ENCODE measurements at regions not wholly inside any gene's neighbourhood (a gene's known extent, or its start where the extent isn't known, plus 50 kb on each side); places are given as distances from the start of the nearest gene placed in this dataset.

DNA sequence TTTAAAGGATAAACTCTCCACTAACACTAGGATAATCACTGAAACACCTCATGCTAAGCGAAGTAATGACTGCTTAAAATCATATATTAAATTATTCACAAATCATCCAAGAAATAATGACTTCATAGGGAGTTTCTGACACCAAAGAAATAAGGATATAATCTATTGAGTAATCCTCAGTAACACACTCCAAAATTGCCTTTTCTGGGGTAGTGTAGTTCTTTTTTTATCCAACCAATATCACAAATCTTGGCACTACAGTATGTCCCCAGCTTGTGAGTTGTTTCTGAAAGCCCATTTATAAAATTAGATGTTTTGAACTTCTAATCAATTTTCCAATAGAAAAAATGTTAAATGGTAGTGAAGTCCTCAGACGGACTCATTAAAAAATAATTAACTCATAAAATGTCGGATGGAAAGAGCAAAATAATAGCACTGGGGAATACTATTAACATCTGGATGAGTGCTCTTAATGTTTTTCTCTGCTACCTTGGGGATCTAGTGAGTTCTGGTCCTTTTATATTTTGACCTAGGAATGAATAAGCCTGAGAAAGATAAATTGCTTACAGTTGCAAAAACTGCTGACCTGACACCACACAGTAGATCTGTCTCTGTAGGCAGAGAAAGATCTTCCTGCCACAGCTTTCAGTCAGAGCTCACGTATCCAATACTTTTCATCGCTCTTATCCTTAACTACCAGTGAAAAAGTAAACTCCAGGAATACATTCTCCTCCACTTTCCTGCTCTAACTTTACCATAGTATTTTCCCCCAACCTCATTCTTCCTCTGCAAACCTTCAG is 618.5 kb upstream of the ANKRD30A start:
- Histone ChIP-seq H3K27me3 (no peaks in the 10 kb centered on the region), H3K9me3 (no peaks in the 10 kb centered on the region), H3K36me3 (no peaks in the 10 kb centered on the region), H3K4me3 (no peak overlapping the region), H3K4me1 (no peaks in the 10 kb centered on the region), H3K27ac (no peak overlapping the region)
- ATAC-seq (no peak), DNase-seq (no peak)
- TF ChIP-seq, protein P1, sequence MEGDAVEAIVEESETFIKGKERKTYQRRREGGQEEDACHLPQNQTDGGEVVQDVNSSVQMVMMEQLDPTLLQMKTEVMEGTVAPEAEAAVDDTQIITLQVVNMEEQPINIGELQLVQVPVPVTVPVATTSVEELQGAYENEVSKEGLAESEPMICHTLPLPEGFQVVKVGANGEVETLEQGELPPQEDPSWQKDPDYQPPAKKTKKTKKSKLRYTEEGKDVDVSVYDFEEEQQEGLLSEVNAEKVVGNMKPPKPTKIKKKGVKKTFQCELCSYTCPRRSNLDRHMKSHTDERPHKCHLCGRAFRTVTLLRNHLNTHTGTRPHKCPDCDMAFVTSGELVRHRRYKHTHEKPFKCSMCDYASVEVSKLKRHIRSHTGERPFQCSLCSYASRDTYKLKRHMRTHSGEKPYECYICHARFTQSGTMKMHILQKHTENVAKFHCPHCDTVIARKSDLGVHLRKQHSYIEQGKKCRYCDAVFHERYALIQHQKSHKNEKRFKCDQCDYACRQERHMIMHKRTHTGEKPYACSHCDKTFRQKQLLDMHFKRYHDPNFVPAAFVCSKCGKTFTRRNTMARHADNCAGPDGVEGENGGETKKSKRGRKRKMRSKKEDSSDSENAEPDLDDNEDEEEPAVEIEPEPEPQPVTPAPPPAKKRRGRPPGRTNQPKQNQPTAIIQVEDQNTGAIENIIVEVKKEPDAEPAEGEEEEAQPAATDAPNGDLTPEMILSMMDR (IDR thresholded peaks at IDR 0.05) = no peak
- intact Hi-C loops (cut with DNase I) = loop anchor here in 5 of 10 donors (5.0 to 10.0 kb wide), 3 partner anchors 852 to 872 kb away; no protein-coding TSS in a partner anchor
- WGBS, 2 donors = 72 to 80% methylated on average over 5 of the region's 5 CpGs

DNA sequence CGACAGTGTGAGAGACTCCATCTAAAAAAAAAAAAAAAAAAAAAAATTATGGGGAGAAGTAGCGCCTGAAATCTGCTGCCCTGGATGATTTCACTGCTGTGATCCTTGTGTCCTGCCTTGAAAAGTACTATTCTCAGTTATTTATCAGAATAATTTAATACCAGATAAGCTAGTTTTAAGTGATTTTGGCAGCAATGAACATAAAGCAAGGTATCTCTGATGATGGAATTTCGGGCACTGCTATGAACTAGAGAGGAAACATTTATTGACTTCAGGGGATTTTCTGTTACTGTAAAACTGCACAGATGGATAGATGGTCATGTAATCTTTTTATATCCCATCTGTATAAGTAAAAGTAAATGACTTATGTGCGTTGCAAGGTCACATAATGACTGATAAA is 619.1 kb upstream of the ANKRD30A start:
- Histone ChIP-seq H3K27ac (no peak overlapping the region), H3K27me3 (no peaks in the 10 kb centered on the region), H3K36me3 (no peaks in the 10 kb centered on the region), H3K9me3 (no peaks in the 10 kb centered on the region), H3K4me3 (no peak overlapping the region), H3K4me1 (no peaks in the 10 kb centered on the region)
- intact Hi-C loops (cut with DNase I) = loop anchor here in 5 of 10 donors (5.0 to 10.0 kb wide), 3 partner anchors 851 to 871 kb away; no protein-coding TSS in a partner anchor
- no peak for DNase-seq
- TF ChIP-seq, protein P1 (IDR thresholded peaks at IDR 0.05) = no peak
- ATAC-seq = no peak
- 55 to 61% methylated on average over 4 of the region's 4 CpGs for WGBS, 2 donors

DNA sequence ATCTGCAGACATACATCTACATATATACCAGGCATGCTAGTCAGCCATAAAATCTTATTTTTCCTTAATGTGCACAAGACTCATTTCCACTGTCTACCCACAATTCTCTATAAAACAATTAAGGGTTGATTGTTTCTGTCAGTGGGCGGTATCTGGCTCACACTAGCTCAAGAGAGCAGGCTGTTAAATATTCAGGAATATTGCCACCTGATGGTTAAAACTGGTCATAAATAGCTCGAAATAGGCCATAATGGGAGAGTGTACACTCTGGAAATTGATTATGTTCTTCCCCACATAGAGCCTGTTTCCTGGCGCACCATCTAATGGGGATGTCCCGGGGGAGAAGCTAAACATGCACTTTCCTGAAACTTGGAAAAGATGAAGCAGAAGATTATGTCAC is 620.6 kb upstream of the ANKRD30A start:
- Histone ChIP-seq H3K36me3 (no peaks in the 10 kb centered on the region), H3K27me3 (no peaks in the 10 kb centered on the region), H3K27ac (no peak overlapping the region), H3K9me3 (no peaks in the 10 kb centered on the region), H3K4me1 (no peaks in the 10 kb centered on the region), H3K4me3 (no peak overlapping the region)
- WGBS, 2 donors = 67 to 68% methylated on average over 4 of the region's 4 CpGs
- TF ChIP-seq, protein P1 (IDR thresholded peaks at IDR 0.05) = peak in 6 of 9 donors; percentile 20 to 50 (median 34)
- intact Hi-C loops (cut with DNase I) = loop anchor here in 5 of 10 donors (5.0 to 10.0 kb wide), 3 partner anchors 850 to 870 kb away; no protein-coding TSS in a partner anchor
- ATAC-seq (peak in 5 of 8 donors; percentile 15 to 64 (median 41)), DNase-seq (no peak)

DNA sequence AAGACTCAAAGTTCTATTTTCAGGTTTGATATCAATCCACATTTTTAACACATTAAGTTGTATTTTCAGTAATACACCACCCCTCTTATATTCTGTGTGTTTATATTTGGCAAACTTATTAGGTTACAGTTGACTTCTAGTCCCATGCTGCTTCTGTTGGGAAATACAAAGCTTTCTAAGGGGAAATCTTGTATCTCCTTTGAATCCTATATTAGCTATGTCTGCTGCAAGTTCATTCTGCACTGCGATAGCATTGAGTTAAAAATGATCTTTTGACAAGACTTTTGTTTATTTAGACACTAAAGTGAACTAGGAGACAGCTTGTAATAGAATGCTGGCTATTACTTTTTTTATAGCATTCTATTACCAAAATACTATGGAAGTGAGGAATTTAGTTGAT is 625.1 kb upstream of the ANKRD30A start:
- TF ChIP-seq, protein P1 (IDR thresholded peaks at IDR 0.05) = no peak
- H3K4me3 ChIP-seq = no peak overlapping the region
- H3K36me3 ChIP-seq = no peaks in the 10 kb centered on the region
- WGBS, 2 donors = 90 to 91% methylated on average over 1 of the region's 1 CpG
- intact Hi-C loops (cut with DNase I) = loop anchor here in 4 of 10 donors (10.0 kb wide), 2 partner anchors 845 to 865 kb away; no protein-coding TSS in a partner anchor
- DNase-seq (no peak), ATAC-seq (no peak)
- H3K9me3 ChIP-seq = no peaks in the 10 kb centered on the region
- no peaks in the 10 kb centered on the region for H3K4me1 ChIP-seq
- no peaks in the 10 kb centered on the region for H3K27me3 ChIP-seq
- no peak overlapping the region for H3K27ac ChIP-seq

Measured in heart right ventricle (tissue), 16 donors.